SK-N-SH (cell line): ENCODE measurements at regions not wholly inside any gene's neighbourhood (a gene's known extent, or its start where the extent isn't known, plus 50 kb on each side); places are given as distances from the start of the nearest gene placed in this dataset.
"Not testable (repeated sequence)": the region's sequence is repeated elsewhere in the genome, so short reads cannot be mapped to it uniquely, and the experiment has no call there.

ENCODE experiments used
- CTCF ChIA-PET: fragments of 300-600, 350-600 bp; formaldehyde crosslinking; extraction: SDS; loops from one replicate; lab custom pipeline; 2021; lab: Yijun Ruan, JAX
- POLR2A ChIA-PET: fragments of 350-600 bp; sonication (Branson Sonifier 250); formaldehyde crosslinking; extraction: SDS; loops from one replicate; lab custom pipeline; 2020; ENCODE audit warnings: antibody characterized with exemption, inconsistent platforms; lab: Yijun Ruan, JAX
- DNase-seq: peaks from one replicate; pipeline ENCODE4 v3.0.0; 2012
- H2AFZ ChIP-seq: fragments of 200-600 bp; sonication (generic); 2 replicates; pipeline ENCODE4 v1.8.1; 2016; ENCODE audit warnings: antibody characterized with exemption, mild to moderate bottlenecking, low read depth
- H3F3A ChIP-seq: fragments of 200-600 bp; sonication (generic); replicated peaks from 2 replicates; pipeline ENCODE3; 2016; ENCODE audit warnings: antibody characterized with exemption, mild to moderate bottlenecking; ENCODE audit not compliant: insufficient read depth
- H3K27ac ChIP-seq, 2 experiments: fragments of 200-500 bp in 1 of 2; fragments of 200-600 bp in 1 of 2; sonication (Bioruptor generic) in 1 of 2; sonication (generic), shearing (Covaris generic) in 1 of 2; 2 replicates each; pipeline versions ENCODE4 v1.5.1 to v1.6.1; 2014 to 2016; ENCODE audit warnings: low read depth in 2 of 2, inconsistent platforms in 1 of 2, low read length in 1 of 2, mild to moderate bottlenecking in 1 of 2, mixed read lengths in 1 of 2
- H3K27me3 ChIP-seq: fragments of 200-600 bp; sonication (generic), shearing (Covaris generic); 2 replicates; pipeline ENCODE4 v1.6.1; 2016; ENCODE audit warnings: mixed run types; ENCODE audit not compliant: insufficient read depth
- H3K36me3 ChIP-seq, 2 experiments: fragments of 200-500 bp in 1 of 2; fragments of 200-600 bp in 1 of 2; sonication (Bioruptor generic) in 1 of 2; sonication (generic) in 1 of 2; replicated peaks in 1 of 2; 2 replicates each; pipeline versions ENCODE3 to v1.5.1; 2014 to 2016; ENCODE audit warnings: low read length in 1 of 2, mild to moderate bottlenecking in 1 of 2; ENCODE audit not compliant: insufficient read depth in 2 of 2, control insufficient read depth in 1 of 2
- H3K4me1 ChIP-seq, 2 experiments: fragments of 200-500 bp in 1 of 2; fragments of 200-600 bp in 1 of 2; sonication (Bioruptor generic) in 1 of 2; sonication (generic), shearing (Covaris generic) in 1 of 2; 2 replicates each; pipeline versions ENCODE4 v1.5.1 to v1.6.1; 2014 to 2016; ENCODE audit warnings: low read depth in 1 of 2, low read length in 1 of 2, mixed run types in 1 of 2; ENCODE audit not compliant: insufficient read depth in 2 of 2, control insufficient read depth in 1 of 2
- H3K4me2 ChIP-seq: fragments of 200-600 bp; sonication (generic), shearing (Covaris generic); 2 replicates; pipeline ENCODE4 v1.6.1; 2017; ENCODE audit warnings: mixed run types
- H3K4me3 ChIP-seq, 2 experiments: fragments of 200-500 bp in 1 of 2; fragments of 200-600 bp in 1 of 2; sonication (Bioruptor generic) in 1 of 2; sonication (generic), shearing (Covaris generic) in 1 of 2; 2 replicates each; pipeline versions ENCODE4 v1.5.1 to v1.8.1; 2014 to 2016; ENCODE audit warnings: low read depth in 2 of 2, inconsistent platforms in 1 of 2, low read length in 1 of 2, mild to moderate bottlenecking in 1 of 2, mixed read lengths in 1 of 2, moderate library complexity in 1 of 2
- H3K79me2 ChIP-seq: fragments of 200-600 bp; sonication (generic); 2 replicates; pipeline ENCODE4 v1.8.1; 2017; ENCODE audit warnings: mild to moderate bottlenecking; ENCODE audit not compliant: insufficient read depth
- H3K9ac ChIP-seq: fragments of 200-600 bp; sonication (generic); 2 replicates; pipeline ENCODE4 v1.6.1; 2017; ENCODE audit warnings: mixed run types
- H3K9me2 ChIP-seq: fragments of 200-600 bp; sonication (generic); 2 replicates; pipeline ENCODE4 v1.6.1; 2017; ENCODE audit warnings: mixed run types
- H3K9me3 ChIP-seq: fragments of 200-600 bp; sonication (generic); 2 replicates; pipeline ENCODE4 v1.6.1; 2017; ENCODE audit warnings: mixed run types, mild to moderate bottlenecking, moderate library complexity
- H4K20me1 ChIP-seq: fragments of 200-600 bp; sonication (generic); 2 replicates; pipeline ENCODE4 v1.6.1; 2017; ENCODE audit warnings: mild to moderate bottlenecking, mixed run types; ENCODE audit not compliant: insufficient read depth
- ELF1 ChIP-seq: IDR thresholded peaks from 2 replicates; pipeline ENCODE4 v1.4.0; 2012
- EZH2phosphoT487 ChIP-seq: fragments of 200-600 bp; sonication (generic); IDR thresholded peaks from 2 replicates; pipeline ENCODE4 v1.6.1; 2017; ENCODE audit warnings: low read depth, mixed run types, mild to moderate bottlenecking, antibody characterized with exemption, moderate library complexity, borderline replicate concordance
- GATA2 ChIP-seq: sonication (generic); formaldehyde crosslinking; IDR thresholded peaks from 2 replicates; pipeline ENCODE4 v1.5.0; 2020; ENCODE audit warnings: mild to moderate bottlenecking, missing genetic modification reagents
- IRF3 ChIP-seq: fragments of 150-350 bp; IDR thresholded peaks from 2 replicates; pipeline ENCODE4 v1.6.1; 2016; ENCODE audit warnings: mild to moderate bottlenecking, low read depth, low read length
- NFIC ChIP-seq: IDR thresholded peaks from 2 replicates; pipeline ENCODE4 v1.4.0; 2012; ENCODE audit warnings: borderline replicate concordance
- NRF1 ChIP-seq: IDR thresholded peaks from 2 replicates; pipeline ENCODE4 v1.6.1; 2012; ENCODE audit warnings: low read depth, mild to moderate bottlenecking, low read length
- POLR2AphosphoS5 ChIP-seq: IDR thresholded peaks from 2 replicates; pipeline ENCODE4 v1.6.1; 2012; ENCODE audit warnings: low read depth, low read length
- RAD21 ChIP-seq: IDR thresholded peaks from 2 replicates; pipeline ENCODE4 v1.6.1; 2012; ENCODE audit warnings: mild to moderate bottlenecking, low read length
- RCOR1 ChIP-seq: fragments of 150-350 bp; IDR thresholded peaks from 2 replicates; pipeline ENCODE4 v1.6.1; 2017; ENCODE audit warnings: antibody characterized with exemption, low read length
- REST ChIP-seq: IDR thresholded peaks from 2 replicates; pipeline ENCODE4 v1.6.1; 2012; ENCODE audit warnings: mild to moderate bottlenecking, low read depth, low read length, moderate library complexity
- RXRA ChIP-seq: IDR thresholded peaks from 2 replicates; pipeline ENCODE4 v1.4.0; 2012; ENCODE audit warnings: low read depth, mild to moderate bottlenecking, borderline replicate concordance
- TCF12 ChIP-seq: IDR thresholded peaks from 2 replicates; pipeline ENCODE4 v1.4.0; 2012
- USF1 ChIP-seq: IDR thresholded peaks from 2 replicates; pipeline ENCODE4 v1.4.0; 2012; ENCODE audit warnings: low read depth, borderline replicate concordance
- YY1 ChIP-seq: IDR thresholded peaks from 2 replicates; pipeline ENCODE4 v1.4.0; 2012; ENCODE audit warnings: low read depth, mild to moderate bottlenecking
- ZBTB33 ChIP-seq: IDR thresholded peaks from 2 replicates; pipeline ENCODE4 v1.4.0; 2012; ENCODE audit warnings: low read depth, borderline replicate concordance
- WGBS: methylation state at CpG from one replicate; pipeline ENCODE4 v1.1.6; 2017; ENCODE audit warnings: low lambda C conversion rate; 5-methylcytosine and 5-hydroxymethylcytosine counted together

- Histone ChIP-seq H3K9ac (no peak overlapping the region), H2AFZ (no peak overlapping the region), H3K9me2 (no peaks in the 10 kb centered on the region), H3K4me3 (no peak overlapping the region), H4K20me1 (no peaks in the 10 kb centered on the region), H3K9me3 (no peaks in the 10 kb centered on the region), H3K4me1 (no peaks in the 10 kb centered on the region), H3K79me2 (no peaks in the 10 kb centered on the region), H3K36me3 (no peaks in the 10 kb centered on the region), H3K27me3 (no peaks in the 10 kb centered on the region), H3F3A (no peaks in the 10 kb centered on the region), H3K27ac (no peak overlapping the region), H3K4me2 (no peak overlapping the region)
- 10% methylated on average over 3 of the region's 3 CpGs for WGBS
- DNase-seq, result no peak
- POLR2A ChIA-PET, result no interaction called here
- CTCF ChIA-PET, result no interaction called here
- TF ChIP-seq RXRA (no peak), TCF12 (no peak), IRF3 (no peak), EZH2phosphoT487 (no peak), NRF1 (no peak), YY1 (no peak), USF1 (no peak), ZBTB33 (no peak), GATA2 (CRISPR knock-in tag) (no peak), NFIC (no peak), REST (no peak), ELF1 (no peak), RAD21 (no peak), POLR2AphosphoS5 (no peak), RCOR1 (no peak)
Observed at GRCh38 chr19:28351761-28352160, 861.2 kb downstream of the UQCRFS1 start.

GRCh38 chr19:28351321-28351720, 861.6 kb downstream of the UQCRFS1 start:
- H3K4me2 ChIP-seq, H4K20me1 ChIP-seq, H3K36me3 ChIP-seq, H3K4me3 ChIP-seq, H2AFZ ChIP-seq, H3F3A ChIP-seq, H3K9me2 ChIP-seq, CTCF ChIA-PET, H3K4me1 ChIP-seq, H3K9ac ChIP-seq, POLR2A ChIA-PET, H3K27ac ChIP-seq, H3K79me2 ChIP-seq, DNase-seq, H3K9me3 ChIP-seq, H3K27me3 ChIP-seq: not testable (repeated sequence)
- WGBS, result 18% methylated on average over 6 of the region's 6 CpGs
